ENCODE measurements at regions not wholly inside any gene's neighbourhood (a gene's known extent, or its start where the extent isn't known, plus 50 kb on each side); places are given as distances from the start of the nearest gene placed in this dataset.

DNA sequence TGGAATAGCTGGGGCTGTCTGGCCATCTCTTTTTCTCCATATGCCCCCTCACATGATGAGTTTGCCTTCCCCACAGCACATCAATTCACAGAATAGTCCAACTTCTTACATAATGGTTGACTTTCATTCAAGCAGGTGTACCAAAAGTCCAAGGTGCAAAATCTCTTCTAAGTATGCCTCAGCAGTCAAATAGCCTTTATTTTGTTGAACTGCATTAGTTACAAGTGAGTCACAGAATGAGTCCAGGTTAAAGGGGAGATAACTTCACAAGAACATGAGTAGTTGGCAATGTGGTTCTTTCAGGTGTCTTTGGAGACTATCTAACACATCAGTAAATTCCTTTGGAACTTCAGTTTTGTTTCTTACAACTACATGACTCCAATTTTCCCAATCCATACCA lies 672.5 kb downstream of the PRELID2 start:
- H3K27ac ChIP-seq: no peak overlapping the region
- ChIA-PET POLR2A (ENCODE audit: low non-redundant PET) (no interaction called here), CTCF (no interaction called here)
- DNase-seq (ENCODE audit: low spot score): no peak
- TF ChIP-seq, protein P1, sequence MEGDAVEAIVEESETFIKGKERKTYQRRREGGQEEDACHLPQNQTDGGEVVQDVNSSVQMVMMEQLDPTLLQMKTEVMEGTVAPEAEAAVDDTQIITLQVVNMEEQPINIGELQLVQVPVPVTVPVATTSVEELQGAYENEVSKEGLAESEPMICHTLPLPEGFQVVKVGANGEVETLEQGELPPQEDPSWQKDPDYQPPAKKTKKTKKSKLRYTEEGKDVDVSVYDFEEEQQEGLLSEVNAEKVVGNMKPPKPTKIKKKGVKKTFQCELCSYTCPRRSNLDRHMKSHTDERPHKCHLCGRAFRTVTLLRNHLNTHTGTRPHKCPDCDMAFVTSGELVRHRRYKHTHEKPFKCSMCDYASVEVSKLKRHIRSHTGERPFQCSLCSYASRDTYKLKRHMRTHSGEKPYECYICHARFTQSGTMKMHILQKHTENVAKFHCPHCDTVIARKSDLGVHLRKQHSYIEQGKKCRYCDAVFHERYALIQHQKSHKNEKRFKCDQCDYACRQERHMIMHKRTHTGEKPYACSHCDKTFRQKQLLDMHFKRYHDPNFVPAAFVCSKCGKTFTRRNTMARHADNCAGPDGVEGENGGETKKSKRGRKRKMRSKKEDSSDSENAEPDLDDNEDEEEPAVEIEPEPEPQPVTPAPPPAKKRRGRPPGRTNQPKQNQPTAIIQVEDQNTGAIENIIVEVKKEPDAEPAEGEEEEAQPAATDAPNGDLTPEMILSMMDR (conservative IDR thresholded peaks at IDR 0.05; ENCODE audit: low read depth): no peak

DNA sequence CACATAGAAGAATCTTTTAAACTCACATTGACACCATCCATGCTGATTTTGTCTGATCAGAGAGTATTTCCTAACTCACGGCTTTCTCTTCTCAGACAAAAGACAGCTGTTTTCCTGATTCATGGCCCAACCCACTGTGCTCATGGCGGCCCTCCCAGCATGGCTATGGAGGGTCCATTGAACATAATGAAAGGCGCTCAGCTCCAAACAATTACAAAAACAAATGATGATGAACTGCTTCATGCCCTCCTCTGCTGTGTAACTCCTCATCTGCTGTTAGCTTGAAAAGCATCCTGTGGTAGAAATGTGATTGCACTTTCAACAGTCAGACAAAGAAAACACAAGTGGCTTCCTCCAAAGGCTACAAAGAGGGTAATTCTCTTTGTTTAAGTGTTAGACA lies 673.8 kb downstream of the PRELID2 start:
- ChIA-PET CTCF (no interaction called here), POLR2A (ENCODE audit: low non-redundant PET) (no interaction called here)
- TF ChIP-seq, protein P1 (conservative IDR thresholded peaks at IDR 0.05; ENCODE audit: low read depth): no peak
- no peak overlapping the region for H3K27ac ChIP-seq
- no peak for DNase-seq (ENCODE audit: low spot score)

DNA sequence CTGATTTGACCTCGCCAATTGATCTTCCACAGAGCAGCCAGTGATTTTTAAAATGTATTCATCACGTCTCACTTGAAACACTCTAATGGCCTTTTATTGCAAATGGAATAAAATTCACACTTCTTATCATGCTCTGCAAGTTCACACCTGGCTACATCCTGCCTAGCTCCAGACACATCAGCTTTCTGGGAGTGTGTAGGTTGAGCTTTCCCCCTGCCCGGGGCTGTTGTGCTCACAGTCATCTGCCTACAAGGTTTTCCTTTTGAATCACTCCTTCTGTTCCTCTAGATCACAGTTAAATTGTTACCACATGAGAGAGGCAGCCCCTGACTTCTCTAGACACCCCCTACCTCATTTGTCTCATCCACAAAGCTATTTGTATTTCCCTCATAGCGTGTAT lies 674.5 kb downstream of the PRELID2 start:
- CTCF ChIA-PET: no interaction called here
- POLR2A ChIA-PET (ENCODE audit: low non-redundant PET): no interaction called here
- DNase-seq (ENCODE audit: low spot score): no peak
- TF ChIP-seq, protein P1 (conservative IDR thresholded peaks at IDR 0.05; ENCODE audit: low read depth): no peak
- H3K27ac ChIP-seq: no peak overlapping the region

DNA sequence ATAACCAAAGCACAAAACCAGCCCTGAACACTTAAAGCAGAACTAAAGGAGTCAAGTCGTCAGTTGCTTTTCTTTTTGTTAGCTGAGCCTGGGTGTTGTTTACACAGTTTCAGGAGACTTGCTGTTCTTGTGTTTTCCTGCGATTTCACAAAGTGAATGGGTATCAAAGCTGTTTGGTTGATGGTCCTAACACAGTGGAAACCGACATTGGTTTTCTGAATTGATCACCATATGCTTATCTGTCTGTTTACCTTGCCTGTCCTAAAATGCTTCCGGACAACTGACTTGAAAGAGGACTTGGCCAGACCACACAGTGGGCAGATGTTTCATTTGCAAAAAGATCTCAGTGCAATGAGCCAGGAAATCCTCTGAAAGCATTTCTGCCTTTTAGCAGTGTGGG lies 676.4 kb downstream of the PRELID2 start:
- TF ChIP-seq, protein P1 (conservative IDR thresholded peaks at IDR 0.05; ENCODE audit: low read depth): no peak
- ChIA-PET POLR2A (ENCODE audit: low non-redundant PET) (no interaction called here), CTCF (no interaction called here)
- H3K27ac ChIP-seq: no peak overlapping the region
- DNase-seq (ENCODE audit: low spot score): no peak

DNA sequence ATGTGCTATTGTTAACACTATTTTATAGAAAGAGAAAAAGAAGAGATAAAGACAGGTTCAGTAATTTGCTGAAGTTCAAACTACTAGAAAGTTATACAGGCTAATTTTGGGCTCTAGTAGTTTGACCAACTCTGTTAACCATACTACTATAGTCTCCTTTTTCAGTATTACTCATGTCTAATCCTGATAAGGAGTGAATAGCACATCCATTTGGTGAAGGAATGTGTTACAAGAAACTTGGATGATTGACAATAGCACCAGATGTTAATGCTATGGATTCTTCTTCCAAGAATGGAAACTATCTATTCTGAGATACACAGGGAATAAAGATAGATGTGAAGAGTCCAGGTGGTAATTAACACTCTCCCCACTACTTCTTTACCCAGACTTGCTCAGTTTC lies 677.3 kb downstream of the PRELID2 start:
- no peak for DNase-seq (ENCODE audit: low spot score)
- no peak overlapping the region for H3K27ac ChIP-seq
- CTCF ChIA-PET: no interaction called here
- POLR2A ChIA-PET (ENCODE audit: low non-redundant PET): no interaction called here
- TF ChIP-seq, protein P1 (conservative IDR thresholded peaks at IDR 0.05; ENCODE audit: low read depth): no peak

DNA sequence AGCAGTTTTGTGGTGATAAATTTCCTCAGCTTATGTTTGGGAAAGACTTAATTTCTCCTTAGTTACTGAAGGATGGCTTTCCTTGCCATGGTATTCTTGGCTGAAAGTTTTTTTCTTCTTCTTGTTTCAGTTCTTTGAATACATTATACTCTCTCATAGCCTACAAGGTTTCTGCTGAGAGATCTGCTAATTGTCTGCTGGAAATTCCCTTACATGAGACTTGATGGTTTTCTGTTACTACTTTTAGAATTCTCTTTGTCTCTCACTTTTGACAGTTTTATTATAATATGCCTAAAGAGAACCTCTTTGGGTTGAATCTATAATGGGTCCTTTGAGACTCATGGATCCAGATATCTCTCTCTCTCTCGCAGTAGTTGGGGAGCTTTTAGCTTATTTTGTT lies 693.6 kb downstream of the PRELID2 start:
- H3K27ac ChIP-seq: no peak overlapping the region
- ChIA-PET POLR2A (ENCODE audit: low non-redundant PET) (no interaction called here), CTCF (interaction anchor here (0.6 kb wide), 1 partner anchor 885 kb away, joined by 5 read pairs; no protein-coding TSS in a partner anchor)
- no peak for DNase-seq (ENCODE audit: low spot score)
- TF ChIP-seq, protein P1 (conservative IDR thresholded peaks at IDR 0.05; ENCODE audit: low read depth): no peak

DNA sequence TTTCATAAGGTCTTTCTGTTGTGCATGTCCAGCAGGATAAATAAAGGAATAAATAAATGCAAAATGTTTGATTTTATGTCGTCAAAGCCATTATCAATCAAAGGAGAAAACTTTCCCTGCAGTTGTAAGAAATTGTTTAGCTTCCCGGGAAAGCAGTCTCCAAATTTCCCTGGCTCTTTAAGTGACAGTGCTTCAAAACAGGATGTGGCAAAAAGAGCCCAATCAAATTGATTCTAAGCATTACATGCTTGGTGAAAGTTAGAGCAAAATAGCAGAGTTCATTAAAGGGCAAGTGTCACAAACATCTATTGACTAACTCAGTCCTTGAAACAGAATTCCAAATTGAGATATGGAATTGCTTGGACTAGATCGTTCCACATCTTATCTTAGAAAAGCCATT lies 704.1 kb downstream of the PRELID2 start:
- no peak overlapping the region for H3K27ac ChIP-seq
- ChIA-PET CTCF (no interaction called here), POLR2A (ENCODE audit: low non-redundant PET) (no interaction called here)
- TF ChIP-seq, protein P1 (conservative IDR thresholded peaks at IDR 0.05; ENCODE audit: low read depth): no peak
- DNase-seq (ENCODE audit: low spot score): no peak

All from RWPE1 (cell line).